ENCODE measurements at regions not wholly inside any gene's neighbourhood (a gene's known extent, or its start where the extent isn't known, plus 50 kb on each side); places are given as distances from the start of the nearest gene placed in this dataset.
"Not testable (repeated sequence)": the region's sequence is repeated elsewhere in the genome, so short reads cannot be mapped to it uniquely, and the experiment has no call there.

DNA sequence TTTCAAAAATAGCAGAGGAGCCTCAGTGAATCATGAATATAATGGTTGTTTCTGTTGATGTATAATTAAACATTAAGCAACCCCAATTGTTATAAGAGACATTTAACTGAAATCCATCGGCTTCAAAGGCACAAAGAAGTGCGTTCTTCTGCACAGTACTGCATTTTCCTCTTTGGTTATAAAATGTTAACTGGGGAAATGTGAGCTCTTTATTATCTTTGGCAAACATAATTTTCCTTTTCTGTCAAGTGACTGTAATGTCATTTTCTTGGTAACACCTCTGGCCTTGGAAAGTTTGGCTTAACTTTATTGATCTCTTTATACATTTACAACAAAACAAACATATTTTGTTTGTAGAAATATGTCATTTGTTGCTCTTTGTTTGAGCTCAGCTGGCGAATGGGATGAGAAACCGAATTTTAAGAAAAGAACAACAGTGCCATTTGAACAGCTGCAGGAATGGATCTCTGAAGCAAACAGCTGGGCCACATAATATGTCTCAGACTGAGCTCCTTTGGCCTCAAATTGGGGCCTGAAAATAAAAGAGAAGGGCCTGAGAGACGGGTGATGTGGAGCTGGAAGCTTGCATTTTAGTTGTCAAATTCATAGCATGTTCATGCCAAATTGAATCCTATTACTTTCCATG, 427.0 kb upstream of the SPTLC3 start:
- no peak overlapping the region for H3K27ac ChIP-seq
- 72% methylated on average over 5 of the region's 5 CpGs for WGBS, 2 donors
- DNase-seq, result no peak
- H3K27me3 ChIP-seq, result no peaks in the 10 kb centered on the region
- no peaks in the 10 kb centered on the region for H3K9me3 ChIP-seq
- no peak overlapping the region for H3K4me3 ChIP-seq
- no peaks in the 10 kb centered on the region for H3K4me1 ChIP-seq
- no peaks in the 10 kb centered on the region for H3K36me3 ChIP-seq
- TF ChIP-seq, protein P1, sequence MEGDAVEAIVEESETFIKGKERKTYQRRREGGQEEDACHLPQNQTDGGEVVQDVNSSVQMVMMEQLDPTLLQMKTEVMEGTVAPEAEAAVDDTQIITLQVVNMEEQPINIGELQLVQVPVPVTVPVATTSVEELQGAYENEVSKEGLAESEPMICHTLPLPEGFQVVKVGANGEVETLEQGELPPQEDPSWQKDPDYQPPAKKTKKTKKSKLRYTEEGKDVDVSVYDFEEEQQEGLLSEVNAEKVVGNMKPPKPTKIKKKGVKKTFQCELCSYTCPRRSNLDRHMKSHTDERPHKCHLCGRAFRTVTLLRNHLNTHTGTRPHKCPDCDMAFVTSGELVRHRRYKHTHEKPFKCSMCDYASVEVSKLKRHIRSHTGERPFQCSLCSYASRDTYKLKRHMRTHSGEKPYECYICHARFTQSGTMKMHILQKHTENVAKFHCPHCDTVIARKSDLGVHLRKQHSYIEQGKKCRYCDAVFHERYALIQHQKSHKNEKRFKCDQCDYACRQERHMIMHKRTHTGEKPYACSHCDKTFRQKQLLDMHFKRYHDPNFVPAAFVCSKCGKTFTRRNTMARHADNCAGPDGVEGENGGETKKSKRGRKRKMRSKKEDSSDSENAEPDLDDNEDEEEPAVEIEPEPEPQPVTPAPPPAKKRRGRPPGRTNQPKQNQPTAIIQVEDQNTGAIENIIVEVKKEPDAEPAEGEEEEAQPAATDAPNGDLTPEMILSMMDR (IDR thresholded peaks at IDR 0.05), result no peak
- TF ChIP-seq POLR2AphosphoS5 (IDR thresholded peaks at IDR 0.05) (no peak), EP300 (IDR thresholded peaks at IDR 0.05) (no peak), POLR2A (IDR thresholded peaks at IDR 0.05) (no peak)
- ATAC-seq (ENCODE audit: low FRiP score in 2 of 2), result no peak

DNA sequence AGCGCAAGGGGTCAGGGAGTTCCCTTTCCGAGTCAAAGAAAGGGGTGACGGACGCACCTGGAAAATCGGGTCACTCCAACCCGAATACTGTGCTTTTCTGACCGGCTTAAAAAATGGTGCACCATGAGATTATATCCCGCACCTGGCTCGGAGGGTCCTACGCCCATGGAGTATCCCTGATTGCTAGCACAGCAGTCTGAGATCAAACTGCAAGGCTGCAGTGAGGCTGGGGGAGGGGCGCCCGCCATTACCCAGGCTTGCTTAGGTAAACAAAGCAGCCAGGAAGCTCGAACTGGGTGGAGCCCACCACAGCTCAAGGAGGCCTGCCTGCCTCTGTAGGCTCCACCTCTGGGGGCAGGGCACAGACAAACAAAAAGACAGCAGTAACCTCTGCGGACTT, 426.1 kb upstream of the SPTLC3 start:
- WGBS, 2 donors, result 88 to 98% methylated on average over 10 to 13 of the region's 14 CpGs
- not testable (repeated sequence) for ATAC-seq (ENCODE audit: low FRiP score in 2 of 2); H3K27ac ChIP-seq

GRCh38 chr20:12591949-12592470, 416.8 kb upstream of the SPTLC3 start:
- TF ChIP-seq EP300 (IDR thresholded peaks at IDR 0.05) (no peak), POLR2A (IDR thresholded peaks at IDR 0.05) (no peak), POLR2AphosphoS5 (IDR thresholded peaks at IDR 0.05) (no peak)
- TF ChIP-seq, protein P1 (IDR thresholded peaks at IDR 0.05), result no peak
- ATAC-seq (ENCODE audit: low FRiP score in 2 of 2) (peak in 1 of 2 donors; percentile 29), DNase-seq (peak in 1 of 2 donors; percentile 37)
- H3K9me3 ChIP-seq, result no peaks in the 10 kb centered on the region
- WGBS, 2 donors, result 20 to 33% methylated on average over 1 of the region's 1 CpG
- no peak overlapping the region for H3K4me3 ChIP-seq
- H3K27me3 ChIP-seq, result no peaks in the 10 kb centered on the region
- H3K27ac ChIP-seq, result no peak overlapping the region
- H3K4me1 ChIP-seq, result no peaks in the 10 kb centered on the region
- H3K36me3 ChIP-seq, result no peaks in the 10 kb centered on the region

More for the DNA sequence above, 426.1 kb upstream of the SPTLC3 start:
- not testable (repeated sequence) for H3K27me3 ChIP-seq, H3K4me1 ChIP-seq, H3K4me3 ChIP-seq, H3K36me3 ChIP-seq, H3K9me3 ChIP-seq
- peak in 1 of 2 donors; percentile 5 for DNase-seq

DNA sequence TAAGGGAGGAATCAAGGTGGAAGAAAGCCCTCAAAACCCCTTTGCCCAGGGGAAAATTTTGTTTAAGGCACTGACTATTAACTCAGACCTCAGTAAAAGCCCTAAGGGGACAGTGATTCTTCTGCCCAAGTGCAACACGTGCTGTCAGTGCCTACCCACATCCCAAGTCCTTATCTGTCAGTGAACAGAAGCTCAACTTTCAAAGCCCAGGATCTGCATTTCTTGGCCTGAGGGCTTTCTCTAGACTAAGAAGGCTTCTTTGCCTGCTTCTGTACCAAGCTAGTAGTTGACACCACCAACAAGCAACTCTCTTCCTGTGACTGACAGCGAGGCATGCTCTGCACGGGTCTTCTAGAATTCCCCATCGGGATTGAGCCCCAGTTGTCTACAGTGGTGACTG, 416.0 kb upstream of the SPTLC3 start:
- no peak for TF ChIP-seq EP300 (IDR thresholded peaks at IDR 0.05)
- TF ChIP-seq POLR2AphosphoS5 (IDR thresholded peaks at IDR 0.05), result no peak
- no peak for TF ChIP-seq POLR2A (IDR thresholded peaks at IDR 0.05)

DNA sequence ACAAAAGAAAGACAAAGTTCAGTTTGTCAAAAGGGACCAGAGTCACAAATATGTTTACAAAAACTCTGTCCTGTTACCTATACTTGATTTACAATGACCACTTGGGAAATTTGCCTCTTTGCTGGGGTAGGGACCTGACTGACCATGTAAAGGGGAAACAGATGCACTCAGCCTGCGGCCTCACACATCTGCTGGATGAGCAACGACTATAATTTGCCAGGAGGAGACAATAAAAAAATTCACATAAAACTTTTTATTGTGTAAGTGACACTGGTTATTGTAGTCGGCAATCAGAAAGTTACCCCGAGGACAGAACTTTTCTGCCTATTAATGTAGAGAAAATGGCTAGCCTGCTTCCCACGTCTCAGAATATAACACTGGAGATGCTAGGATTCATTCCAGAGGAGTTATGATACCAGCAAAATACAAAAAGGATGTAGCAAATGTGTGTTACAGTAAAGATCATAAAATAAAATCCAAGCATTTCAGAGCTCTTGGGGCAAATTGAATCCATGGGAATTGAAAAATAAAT, 415.4 kb upstream of the SPTLC3 start:
- Histone ChIP-seq H3K9me3 (no peaks in the 10 kb centered on the region), H3K4me1 (no peaks in the 10 kb centered on the region), H3K27me3 (no peaks in the 10 kb centered on the region), H3K4me3 (no peak overlapping the region), H3K27ac (no peak overlapping the region), H3K36me3 (no peaks in the 10 kb centered on the region)
- no peak for DNase-seq
- no peak for ATAC-seq (ENCODE audit: low FRiP score in 2 of 2)
- 76 to 86% methylated on average over 5 of the region's 5 CpGs for WGBS, 2 donors
- TF ChIP-seq POLR2A (IDR thresholded peaks at IDR 0.05) (no peak), EP300 (IDR thresholded peaks at IDR 0.05) (no peak), POLR2AphosphoS5 (IDR thresholded peaks at IDR 0.05) (no peak)
- TF ChIP-seq, protein P1 (IDR thresholded peaks at IDR 0.05), result no peak

More for the DNA sequence above, 416.0 kb upstream of the SPTLC3 start:
- Histone ChIP-seq H3K27ac (no peak overlapping the region), H3K4me3 (no peak overlapping the region), H3K9me3 (no peaks in the 10 kb centered on the region), H3K36me3 (no peaks in the 10 kb centered on the region), H3K4me1 (no peaks in the 10 kb centered on the region), H3K27me3 (no peaks in the 10 kb centered on the region)
- WGBS, 2 donors, result 59 to 80% methylated on average over 4 of the region's 4 CpGs
- DNase-seq (no peak), ATAC-seq (ENCODE audit: low FRiP score in 2 of 2) (no peak)

Measured in upper lobe of left lung (tissue), 6 donors.